ENCODE measurements at regions not wholly inside any gene's neighbourhood (a gene's known extent, or its start where the extent isn't known, plus 50 kb on each side); places are given as distances from the start of the nearest gene placed in this dataset.

- DNase-seq: no peak
- intact Hi-C loops (cut with DNase I): no loop called here
Measured at GRCh38 chr1:80241566-80241965, 1235.0 kb upstream of the ADGRL4 start.

- DNase-seq: no peak
- intact Hi-C loops (cut with DNase I): no loop called here
Measured at GRCh38 chr1:80225510-80225909, 1219.0 kb upstream of the ADGRL4 start.

GRCh38 chr1:80221319-80221718, 1214.8 kb upstream of the ADGRL4 start:
- no peak for DNase-seq
- intact Hi-C loops (cut with DNase I): no loop called here

- intact Hi-C loops (cut with DNase I): no loop called here
- DNase-seq: no peak
Measured at GRCh38 chr1:80218112-80218511, 1211.6 kb upstream of the ADGRL4 start.

- intact Hi-C loops (cut with DNase I): no loop called here
- DNase-seq: peak in 19 of 42 donors; percentile 7 to 67 (median 24)
Measured at GRCh38 chr1:80217377-80217986, 1211.0 kb upstream of the ADGRL4 start.

GRCh38 chr1:80214888-80215540, 1208.5 kb upstream of the ADGRL4 start:
- no peak for DNase-seq
- intact Hi-C loops (cut with DNase I): no loop called here

GRCh38 chr1:80212948-80213347, 1206.4 kb upstream of the ADGRL4 start:
- intact Hi-C loops (cut with DNase I): no loop called here

GRCh38 chr1:80211691-80212380, 1205.3 kb upstream of the ADGRL4 start:
- no peak for DNase-seq
- intact Hi-C loops (cut with DNase I): no loop called here

More at GRCh38 chr1:80212948-80213347, 1206.4 kb upstream of the ADGRL4 start:
- DNase-seq: no peak

GRCh38 chr1:80202118-80202517, 1195.6 kb upstream of the ADGRL4 start:
- no peak for DNase-seq
- intact Hi-C loops (cut with DNase I): no loop called here

- intact Hi-C loops (cut with DNase I): no loop called here
- DNase-seq: no peak
Measured at GRCh38 chr1:80194221-80194620, 1187.7 kb upstream of the ADGRL4 start.

GRCh38 chr1:80181418-80181817, 1174.9 kb upstream of the ADGRL4 start:
- intact Hi-C loops (cut with DNase I): no loop called here

GRCh38 chr1:80171631-80172030, 1165.1 kb upstream of the ADGRL4 start:
- intact Hi-C loops (cut with DNase I): no loop called here
- no peak for DNase-seq

More at GRCh38 chr1:80181418-80181817, 1174.9 kb upstream of the ADGRL4 start:
- no peak for DNase-seq

GRCh38 chr1:80170811-80171485, 1164.4 kb upstream of the ADGRL4 start:
- intact Hi-C loops (cut with DNase I): no loop called here
- peak in 20 of 42 donors; percentile 7 to 69 (median 28) for DNase-seq

GRCh38 chr1:80164150-80164549, 1157.6 kb upstream of the ADGRL4 start:
- no peak for DNase-seq
- intact Hi-C loops (cut with DNase I): no loop called here

- DNase-seq: no peak
- intact Hi-C loops (cut with DNase I): no loop called here
Measured at GRCh38 chr1:80163686-80164085, 1157.2 kb upstream of the ADGRL4 start.

- DNase-seq: no peak
- intact Hi-C loops (cut with DNase I): no loop called here
Measured at GRCh38 chr1:80158771-80159170, 1152.2 kb upstream of the ADGRL4 start.

- no peak for DNase-seq
- intact Hi-C loops (cut with DNase I): no loop called here
Measured at GRCh38 chr1:80158266-80158665, 1151.7 kb upstream of the ADGRL4 start.

GRCh38 chr1:80155371-80155770, 1148.8 kb upstream of the ADGRL4 start:
- DNase-seq: no peak
- intact Hi-C loops (cut with DNase I): no loop called here

GRCh38 chr1:80154176-80154575, 1147.6 kb upstream of the ADGRL4 start:
- no peak for DNase-seq
- intact Hi-C loops (cut with DNase I): no loop called here

- intact Hi-C loops (cut with DNase I): no loop called here
- DNase-seq: no peak
Measured at GRCh38 chr1:80153762-80154161, 1147.2 kb upstream of the ADGRL4 start.
